Bone marrow (tissue), 2 donors: ENCODE measurements at regions not wholly inside any gene's neighbourhood (a gene's known extent, or its start where the extent isn't known, plus 50 kb on each side); places are given as distances from the start of the nearest gene placed in this dataset.
"Not testable (repeated sequence)": the region's sequence is repeated elsewhere in the genome, so short reads cannot be mapped to it uniquely, and the experiment has no call there.

ENCODE experiments used
- DNase-seq, 2 donors: peaks; one replicate each; lab custom pipeline; 2025; lab: John Stamatoyannopoulos, UW

DNA sequence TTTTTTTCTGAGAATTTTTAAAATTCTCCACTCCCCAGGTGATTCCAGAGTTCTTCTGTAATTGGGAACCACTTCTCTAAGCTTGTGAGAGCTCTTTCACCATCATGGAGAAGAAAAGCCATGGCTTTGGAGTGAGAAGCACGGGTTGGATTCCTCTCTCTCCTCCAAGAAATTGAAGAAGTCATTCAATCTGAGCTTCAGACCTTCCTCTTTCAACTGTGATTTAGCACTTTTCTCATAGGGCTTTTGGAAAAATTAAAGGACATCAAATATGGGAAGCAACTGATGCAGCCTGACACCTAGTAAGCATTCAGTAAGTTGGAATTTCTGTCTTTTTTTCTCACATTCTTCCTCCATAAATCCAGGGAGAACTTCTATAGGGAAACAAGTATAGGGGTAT, 580.4 kb upstream of the KLF4 start:
- DNase-seq, result no peak

DNA sequence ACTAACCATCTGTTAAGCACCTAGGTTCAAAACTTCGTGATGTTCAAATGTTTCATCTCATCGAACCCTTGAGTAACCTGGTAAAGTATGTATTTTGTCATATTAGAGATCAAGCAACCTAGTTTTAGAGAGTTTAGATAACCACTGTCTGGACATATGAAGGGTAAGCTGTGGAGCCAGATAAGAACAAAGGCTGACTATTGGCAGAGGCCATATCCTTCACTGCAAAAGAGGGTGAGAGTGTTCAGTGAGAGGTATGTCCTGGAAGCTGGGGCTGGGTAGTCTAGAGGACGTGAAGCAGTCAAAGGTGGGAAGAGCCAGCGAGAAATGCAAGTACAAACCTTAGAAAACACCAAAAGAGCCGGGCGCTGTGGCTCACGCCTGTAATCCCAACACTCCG, 573.1 kb upstream of the KLF4 start:
- DNase-seq, result no peak

DNA sequence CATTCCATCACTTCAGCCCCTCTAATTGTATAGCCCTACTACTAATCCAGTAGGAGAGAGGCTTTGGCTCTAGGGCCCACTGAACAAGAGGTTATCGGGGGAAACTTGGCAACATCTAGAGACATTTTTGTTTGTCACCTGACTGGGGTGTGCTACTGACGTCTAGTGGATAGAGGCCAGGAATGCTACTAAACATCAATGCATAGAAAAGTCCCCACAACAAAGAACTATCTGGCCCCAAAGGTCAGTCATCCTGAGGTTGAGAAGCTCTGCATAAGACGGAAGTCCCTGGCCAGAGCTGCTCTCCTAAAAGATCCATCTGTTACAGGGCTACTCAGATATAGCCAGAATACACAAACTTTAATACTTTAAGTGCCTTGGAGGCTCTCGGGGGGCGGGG, 570.6 kb upstream of the KLF4 start:
- no peak for DNase-seq

DNA sequence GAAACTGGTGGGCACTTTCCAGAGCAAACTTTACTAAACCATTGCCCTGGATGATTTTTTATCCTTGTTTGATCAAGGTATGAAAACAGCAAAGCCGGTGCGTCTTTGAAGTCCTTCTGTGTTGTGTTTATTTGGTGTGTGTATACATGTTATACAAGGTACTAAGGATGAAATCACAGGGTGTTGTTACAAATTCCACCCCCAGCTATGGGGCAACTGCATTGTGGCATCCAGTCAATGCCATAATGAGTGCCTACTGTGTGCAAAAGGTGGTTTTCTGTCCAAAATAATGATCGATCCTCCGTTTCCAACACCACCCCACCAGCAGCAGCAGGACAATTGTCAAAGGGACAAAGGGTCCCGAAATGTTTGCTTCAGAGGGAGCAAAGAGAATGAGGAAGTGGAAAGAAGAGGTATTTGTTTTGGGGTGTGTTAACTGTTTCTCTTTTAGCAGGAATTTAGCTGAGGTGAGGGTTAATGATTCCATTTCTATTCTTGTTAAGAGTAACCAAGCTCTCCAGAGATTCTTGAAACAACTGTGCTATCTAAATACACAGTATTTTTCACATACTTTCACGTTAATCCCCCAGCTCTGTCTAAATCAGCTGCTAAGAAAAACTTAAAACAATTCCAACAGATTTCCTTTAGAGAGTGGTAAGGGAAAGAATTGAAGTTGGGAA, 568.7 kb upstream of the KLF4 start:
- no peak for DNase-seq

DNA sequence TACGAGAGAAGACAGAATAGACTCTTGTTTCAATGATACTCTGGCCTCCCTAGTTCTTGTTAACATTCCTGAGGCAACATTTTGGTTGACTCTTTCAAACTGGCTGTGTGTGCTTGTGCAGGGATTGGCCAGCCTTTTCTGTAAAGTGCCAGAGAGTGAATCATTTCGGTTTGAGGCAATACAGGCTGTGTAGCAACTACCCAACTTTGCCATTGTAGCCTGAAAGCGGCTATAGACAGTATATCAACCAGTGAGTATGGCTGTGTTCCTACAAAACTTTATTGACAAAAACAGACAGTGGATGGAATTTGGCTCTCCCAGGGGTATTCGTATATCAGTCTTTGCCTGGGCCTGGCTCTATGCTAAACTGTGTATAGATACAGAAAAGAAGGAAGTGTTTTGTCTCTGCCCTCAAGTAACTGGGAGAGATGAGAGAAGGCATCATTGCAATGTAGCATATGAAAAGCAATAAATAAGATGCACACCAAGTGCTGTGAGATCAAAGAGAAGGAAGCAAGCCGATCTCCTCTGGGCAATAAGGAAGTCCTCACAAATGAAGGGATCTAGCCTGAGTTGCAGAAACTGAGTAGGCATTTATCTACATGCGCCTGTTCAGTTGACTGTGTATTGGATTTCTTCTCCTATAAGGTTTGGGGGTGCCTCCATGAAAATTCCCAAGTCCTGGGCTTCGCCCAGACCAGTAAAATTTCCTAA, 568.0 kb upstream of the KLF4 start:
- DNase-seq, result no peak

DNA sequence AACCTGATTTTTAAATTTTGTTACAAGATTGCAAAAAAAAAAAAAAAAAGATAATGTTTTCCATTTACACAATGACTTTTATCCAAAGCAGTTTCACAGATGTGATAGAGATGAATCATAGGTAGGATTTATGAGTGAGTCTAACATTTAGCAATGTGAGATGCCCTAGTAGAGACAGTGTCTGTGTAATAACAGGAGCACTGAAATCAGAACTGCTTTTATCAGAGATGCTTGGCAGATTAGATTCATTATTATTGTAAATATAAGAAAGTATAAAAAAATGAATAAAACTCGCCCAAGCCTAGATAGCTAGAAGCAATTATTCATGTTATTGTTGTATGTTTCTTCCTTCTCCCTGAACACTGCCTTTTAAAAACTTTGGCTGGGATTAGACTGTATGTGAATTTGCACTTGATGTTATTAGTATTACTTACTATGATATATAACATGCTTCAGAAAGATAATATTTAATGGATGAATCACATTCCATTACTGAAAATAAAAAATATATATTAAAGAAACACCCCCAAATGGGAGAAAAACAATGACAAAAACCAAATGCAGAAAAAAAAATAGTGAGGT, 567.3 kb upstream of the KLF4 start:
- DNase-seq, result no peak

DNA sequence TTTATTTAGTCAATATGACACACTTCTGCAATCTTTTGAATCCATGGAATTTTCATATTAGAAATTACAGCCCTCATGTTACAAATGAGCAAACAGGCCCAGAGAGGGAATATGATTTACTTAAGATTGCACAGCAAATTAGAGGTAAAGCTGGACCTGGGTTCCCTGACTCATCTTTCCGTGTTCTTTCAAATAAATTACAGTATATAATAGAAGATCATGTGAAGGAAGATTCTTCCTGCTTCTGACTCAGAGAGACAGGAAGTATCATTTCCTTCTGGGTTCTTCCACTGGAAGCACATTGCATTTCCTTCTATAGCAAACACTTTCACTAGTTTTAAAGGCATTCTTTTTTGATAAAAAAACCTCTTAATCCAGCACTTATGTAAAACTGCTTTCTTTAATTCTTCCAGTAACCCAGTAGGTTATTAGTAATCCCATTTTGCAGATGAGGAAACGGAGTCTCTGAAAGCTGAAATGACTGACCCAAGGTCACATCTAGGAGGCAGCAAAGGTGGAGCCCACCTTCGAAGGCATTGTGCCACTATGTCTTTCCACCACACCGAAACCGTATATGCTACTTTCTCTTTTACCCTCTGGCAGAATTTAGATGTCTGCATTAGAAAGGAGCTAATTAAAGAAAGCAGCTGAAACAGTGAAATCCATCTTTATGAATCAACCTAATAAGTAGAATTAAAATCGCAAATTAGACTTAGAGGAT, 566.7 kb upstream of the KLF4 start:
- no peak for DNase-seq

DNA sequence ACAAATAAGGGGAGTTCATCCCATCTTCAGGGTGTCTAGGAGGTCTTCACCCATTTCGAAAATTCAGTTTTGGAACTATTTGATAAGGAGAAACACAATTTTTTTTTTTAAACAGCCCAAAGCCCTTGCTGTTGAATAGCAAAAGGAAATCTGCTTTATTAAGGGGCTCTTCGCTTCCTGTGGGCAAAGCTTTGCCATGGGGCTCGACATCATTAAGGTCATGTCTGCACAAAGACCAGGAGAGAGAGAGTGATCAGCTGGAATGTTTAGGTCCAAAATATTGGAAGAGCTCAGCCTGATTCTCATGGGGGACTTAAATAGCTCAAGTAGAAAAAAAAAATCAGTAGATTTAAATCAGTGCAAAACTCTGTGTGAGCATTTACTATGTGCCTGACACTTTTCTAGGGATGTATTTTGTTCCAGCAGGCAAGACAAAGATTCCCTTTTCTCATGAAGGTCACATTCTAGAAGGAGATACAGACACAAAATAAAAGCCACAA, 564.6 kb upstream of the KLF4 start:
- no peak for DNase-seq

DNA sequence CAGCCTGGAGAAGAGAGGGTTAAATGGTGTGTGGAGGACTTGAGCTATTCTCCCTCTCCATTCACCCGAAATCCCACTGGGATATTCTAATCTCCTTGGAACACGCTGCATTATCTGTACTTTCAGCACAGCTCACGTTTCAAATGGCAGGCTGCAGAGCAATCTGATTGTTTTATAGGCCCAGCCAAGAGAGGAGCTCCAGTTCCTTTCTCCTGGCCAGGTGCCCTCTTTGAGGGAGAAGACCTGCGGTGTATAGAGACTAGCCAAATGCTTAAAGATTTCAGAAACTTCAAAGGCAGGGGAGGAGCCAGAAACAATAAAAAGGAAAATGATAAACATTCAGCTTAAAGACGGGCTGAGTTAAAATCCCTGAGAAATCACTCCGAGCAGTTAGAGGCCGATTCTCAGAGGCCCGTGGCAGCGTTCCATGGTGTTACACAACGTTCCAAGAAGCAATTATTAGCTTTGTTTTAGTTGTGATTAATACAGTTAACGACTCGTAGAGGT, 564.0 kb upstream of the KLF4 start:
- no peak for DNase-seq

DNA sequence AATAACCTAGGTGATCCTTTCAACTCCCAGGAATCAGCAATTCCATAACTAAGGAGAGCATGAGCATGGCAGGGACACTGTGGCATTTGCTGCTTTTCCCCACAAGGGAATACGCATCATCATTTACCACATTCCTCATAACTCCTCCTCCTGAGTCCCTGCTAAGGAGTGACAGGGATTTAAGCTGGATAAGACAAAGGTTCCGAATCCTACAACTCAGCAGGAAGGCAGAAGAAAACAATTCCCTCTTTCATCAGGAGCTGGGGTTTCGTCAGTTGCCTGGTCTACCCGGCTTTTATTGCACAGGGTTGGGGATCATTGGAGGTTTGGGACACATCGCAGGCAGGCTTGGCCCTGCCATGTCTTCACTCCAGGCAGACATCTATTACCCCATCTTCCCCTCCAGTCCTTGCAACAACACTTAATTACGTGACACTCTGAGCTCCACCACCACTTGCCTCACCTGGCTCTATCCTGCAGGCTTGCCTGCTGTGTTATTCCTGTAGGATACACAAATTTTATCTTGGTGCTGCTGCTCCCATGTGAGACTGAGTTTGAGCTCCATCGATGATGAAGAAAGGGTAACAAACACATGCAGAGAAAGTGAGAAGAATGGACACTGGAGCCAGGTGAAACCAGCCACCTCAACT, 563.0 kb upstream of the KLF4 start:
- no peak for DNase-seq

DNA sequence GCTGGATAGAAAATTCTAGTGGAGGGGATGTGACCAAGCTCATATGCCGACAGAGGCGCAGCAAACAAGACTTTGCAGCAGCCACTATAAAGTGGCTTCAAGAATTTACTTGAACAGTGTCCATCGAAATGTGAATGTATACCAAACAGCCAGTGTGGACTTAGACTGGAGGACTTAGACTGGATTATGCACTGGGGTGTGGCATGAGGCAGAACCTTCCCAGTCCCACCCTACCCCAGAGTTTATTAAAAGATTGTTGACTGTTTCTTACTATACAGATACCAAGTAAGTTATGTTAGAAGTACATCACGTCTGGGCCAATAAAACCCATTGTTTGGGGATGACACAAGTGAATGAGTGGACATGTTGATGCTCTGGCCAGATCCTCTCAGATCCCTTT, 561.3 kb upstream of the KLF4 start:
- DNase-seq, result no peak

DNA sequence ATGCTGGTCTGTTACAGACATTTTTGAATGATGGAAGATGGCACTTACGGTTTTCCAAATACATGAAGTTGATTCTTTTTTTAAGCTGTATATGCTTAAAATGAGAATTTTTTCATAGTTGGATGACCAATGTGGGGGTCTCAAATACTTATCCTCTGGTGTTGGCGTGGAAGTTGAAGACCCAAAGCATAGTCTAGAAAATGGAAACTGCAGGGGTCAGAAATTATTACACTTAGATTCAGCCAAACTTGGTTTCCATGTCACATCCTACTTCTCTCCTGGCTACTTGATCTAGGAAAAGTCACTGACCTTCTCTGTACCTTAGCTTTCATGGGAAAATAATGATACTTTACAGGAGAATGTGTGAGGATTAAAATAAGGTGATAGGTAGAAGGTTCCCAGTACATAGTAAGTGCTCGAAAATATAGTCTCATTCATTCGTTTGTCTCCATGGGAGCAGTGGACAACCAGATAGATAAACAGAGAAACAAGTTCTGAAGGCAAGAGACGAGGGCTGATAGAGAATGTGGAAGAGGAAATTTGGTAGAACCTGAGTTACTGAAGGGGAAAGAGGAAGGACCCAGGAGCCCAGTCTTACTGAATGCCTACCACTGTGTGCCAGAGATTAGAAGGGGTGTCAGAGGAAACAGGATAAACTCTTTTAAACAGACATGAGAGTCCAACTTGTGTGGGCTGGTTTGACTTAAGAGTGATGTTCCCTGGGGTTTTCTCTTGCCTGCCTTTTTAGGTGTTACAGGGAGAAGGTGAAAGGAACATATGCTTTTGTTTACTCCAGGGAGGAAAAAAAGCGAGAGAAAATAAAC, 560.3 kb upstream of the KLF4 start:
- no peak for DNase-seq

DNA sequence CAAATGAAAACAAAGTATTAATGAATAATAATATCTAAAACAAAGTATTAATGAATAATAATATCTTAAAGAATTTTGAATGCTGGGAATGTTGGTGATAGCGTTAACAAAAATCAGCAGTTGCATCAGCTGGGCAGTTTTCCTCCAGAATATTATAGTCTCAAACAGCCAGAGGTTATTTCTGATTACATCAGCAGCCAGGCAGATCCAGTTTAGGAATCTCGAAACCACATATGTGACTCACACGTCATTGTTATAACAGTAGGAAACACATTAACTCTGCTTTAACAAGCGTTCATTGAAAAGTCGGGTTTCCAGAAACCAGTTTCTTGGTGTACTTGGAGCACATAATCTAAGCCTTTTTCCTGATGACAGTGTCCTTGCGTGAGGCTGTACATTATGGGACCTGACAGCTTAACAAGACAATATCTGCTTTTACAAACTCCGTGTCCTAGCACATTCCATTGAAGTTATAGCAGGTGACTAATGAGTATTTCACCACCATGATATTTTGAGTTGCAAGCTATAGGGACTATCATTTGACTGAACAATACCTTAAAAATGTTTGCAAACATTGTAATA, 559.5 kb upstream of the KLF4 start:
- DNase-seq, result no peak

DNA sequence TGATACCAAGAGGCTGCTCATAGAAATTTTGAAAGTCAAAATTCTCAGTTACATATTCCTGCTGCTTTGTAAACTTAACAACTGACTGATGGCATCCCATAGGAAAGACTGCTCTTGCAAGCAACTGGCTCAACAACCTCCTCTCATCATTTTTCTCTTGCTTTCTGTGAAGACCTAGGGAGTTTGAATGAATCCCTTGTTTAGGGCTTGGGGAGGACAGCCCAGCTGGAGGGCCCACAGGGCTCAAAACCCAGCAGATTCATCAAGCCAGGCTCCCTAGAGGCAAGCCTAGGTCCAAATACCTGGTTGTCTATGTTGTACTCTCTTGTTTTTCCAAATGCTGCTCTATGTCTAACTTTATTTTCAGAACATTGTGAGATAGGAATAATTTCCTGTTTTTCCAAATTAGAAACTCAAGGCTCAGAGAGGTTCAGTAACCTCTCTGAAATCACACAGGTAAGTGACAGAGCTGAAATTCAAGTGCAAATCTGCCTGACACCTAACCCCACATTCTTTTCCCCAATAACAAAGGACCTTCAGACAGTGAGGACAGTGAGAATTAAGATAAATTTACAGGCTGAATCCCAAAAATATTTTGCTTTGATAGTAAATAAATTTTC, 558.9 kb upstream of the KLF4 start:
- DNase-seq, result no peak

DNA sequence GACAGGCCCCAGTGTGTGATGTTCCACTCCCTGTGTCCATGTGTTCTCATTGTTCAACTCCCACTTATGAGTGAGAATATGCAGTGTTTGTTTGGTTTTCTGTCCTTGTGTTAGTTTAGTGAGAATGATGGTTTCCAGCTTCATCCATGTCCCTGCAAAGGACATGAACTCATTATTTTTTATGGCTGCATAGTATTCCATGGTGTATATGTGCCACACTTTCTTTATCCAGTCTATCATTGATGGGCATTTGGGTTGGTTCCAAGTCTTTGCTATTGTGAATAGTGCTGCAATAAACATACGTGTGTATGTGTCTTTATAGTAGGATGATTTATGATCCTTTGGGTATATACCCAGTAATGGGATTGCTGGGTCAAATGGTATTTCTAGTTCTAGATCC, 558.2 kb upstream of the KLF4 start:
- DNase-seq, result not testable (repeated sequence)

DNA sequence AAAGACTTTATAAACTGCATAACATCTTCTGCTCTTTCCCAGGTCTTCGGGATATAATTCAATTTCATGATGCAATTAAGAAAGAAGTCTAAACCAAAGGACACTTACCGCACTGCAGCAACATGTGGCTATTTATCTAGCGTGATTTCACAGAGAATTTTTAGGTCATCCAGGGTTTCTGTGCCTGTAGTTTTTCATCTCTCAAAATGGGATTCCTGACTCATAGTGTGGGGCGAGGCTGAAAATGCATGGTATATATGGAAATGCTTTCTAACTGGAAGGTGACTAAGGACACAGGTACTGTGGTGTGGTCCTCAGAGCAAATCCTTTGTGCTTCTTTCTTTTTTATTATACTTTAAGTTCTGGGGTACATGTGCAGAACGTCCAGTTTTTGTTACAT, 557.7 kb upstream of the KLF4 start:
- DNase-seq, result no peak

DNA sequence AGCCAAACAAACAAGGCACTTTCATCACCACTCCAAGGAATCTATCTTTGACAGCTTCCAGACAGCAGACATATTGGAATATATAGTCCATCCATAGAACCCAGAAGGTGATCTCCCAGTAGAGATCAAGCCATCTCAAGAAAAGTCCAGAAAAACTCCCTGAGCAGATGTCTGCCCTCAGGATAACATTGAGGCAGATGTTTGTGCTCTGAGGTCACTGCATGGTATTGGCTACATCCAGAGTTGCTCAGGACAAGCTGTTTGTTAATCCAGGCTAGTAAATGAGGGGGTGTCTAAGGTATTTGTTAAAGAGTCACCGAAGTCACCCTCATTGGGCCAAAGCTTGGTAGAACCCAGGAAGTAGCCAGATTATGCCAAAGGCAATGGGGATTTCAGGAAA, 556.3 kb upstream of the KLF4 start:
- no peak for DNase-seq

DNA sequence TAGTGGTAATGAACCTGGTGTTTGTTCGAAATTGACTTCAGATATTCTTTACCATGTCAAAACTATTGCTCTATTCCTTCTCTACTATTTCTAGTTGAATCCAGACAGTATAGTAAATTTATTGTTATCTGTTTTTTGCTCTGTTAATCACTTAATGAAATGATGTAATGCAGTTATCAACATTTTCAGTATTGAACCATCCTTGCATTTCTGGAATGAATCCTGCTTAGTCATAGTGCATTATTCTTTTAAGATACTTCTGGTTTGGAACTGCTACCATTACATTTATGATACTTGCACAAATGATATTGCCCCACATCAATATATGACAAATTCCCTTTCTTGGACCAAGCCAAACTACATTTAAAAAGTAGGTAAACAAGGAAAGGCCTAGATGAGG, 554.0 kb upstream of the KLF4 start:
- no peak for DNase-seq

DNA sequence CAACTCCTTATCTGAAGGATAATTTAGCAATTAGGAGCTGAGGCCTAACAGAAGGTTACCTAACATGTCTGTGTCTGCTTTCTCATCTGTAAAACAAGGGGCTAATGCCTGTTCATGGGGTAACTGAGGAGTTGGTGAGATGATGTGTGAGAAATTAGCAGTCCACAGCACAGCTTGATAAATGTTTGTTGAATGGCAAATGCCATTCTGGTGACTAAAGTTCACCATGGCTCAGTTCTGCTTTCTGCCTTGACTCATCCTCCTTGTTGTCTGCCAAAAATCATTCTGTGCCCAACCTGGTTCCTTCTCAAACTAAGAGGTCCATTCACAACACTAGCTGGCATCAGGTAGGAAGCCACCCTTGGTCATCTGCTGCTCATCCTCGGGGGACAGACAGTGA, 552.0 kb upstream of the KLF4 start:
- no peak for DNase-seq

DNA sequence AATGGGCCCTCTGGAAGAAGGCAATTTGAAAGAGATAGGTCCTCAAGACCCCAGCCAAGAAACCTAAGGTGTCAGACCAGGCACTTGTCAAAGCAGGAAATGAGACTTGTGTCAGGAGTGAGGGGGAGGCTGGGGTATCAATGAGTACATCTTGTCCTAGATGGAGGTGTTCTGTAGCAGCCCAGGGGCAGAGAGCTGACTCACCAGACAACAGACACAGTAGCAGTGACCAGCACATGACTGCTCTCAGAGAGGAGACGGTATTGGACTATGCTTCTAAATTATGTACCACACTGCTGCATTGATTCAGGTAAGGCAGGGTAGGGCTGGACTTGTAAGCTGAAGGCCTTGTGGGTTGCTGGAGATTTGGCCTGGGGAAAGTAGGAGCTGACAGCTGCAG, 551.2 kb upstream of the KLF4 start:
- no peak for DNase-seq
